DND-41 (cell line): ENCODE measurements at regions not wholly inside any gene's neighbourhood (a gene's known extent, or its start where the extent isn't known, plus 50 kb on each side); places are given as distances from the start of the nearest gene placed in this dataset.

Source experiments
- EZH2 ChIP-seq: IDR thresholded peaks from 3 replicates; pipeline ENCODE4 v1.6.1; 2012; ENCODE audit warnings: borderline replicate concordance, low read depth, mild to moderate bottlenecking, moderate library complexity, low read length, inconsistent platforms; ENCODE audit not compliant: severe bottlenecking
- TF ChIP-seq, protein P1 (sequence below): IDR thresholded peaks from 2 replicates; pipeline ENCODE4 v1.5.1; 2012; ENCODE audit warnings: borderline replicate concordance, low read length, moderate library complexity, mild to moderate bottlenecking; ENCODE audit not compliant: poor library complexity, severe bottlenecking; ENCODE audit errors: extremely low read depth

DNA sequence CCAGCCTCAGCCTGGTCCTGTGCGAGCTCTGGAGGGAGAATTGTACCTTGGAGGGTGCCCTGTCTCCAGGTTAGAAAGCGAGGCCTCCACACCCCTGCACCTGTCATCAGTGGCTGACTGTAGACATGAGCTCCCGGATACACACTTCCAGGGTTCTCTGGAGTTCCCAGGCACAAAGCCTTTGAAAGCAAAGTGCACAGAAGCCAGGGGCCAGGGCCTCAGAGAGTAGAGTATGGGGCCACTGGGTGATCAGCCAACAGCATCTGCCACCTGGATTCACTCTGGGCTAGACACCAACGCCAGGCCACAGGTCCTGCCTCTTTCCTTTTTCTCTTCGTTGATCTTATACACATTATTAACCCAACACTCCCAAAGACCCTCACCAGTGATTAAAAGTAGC is 239.4 kb upstream of the HDAC4 start:
- TF ChIP-seq, protein P1, sequence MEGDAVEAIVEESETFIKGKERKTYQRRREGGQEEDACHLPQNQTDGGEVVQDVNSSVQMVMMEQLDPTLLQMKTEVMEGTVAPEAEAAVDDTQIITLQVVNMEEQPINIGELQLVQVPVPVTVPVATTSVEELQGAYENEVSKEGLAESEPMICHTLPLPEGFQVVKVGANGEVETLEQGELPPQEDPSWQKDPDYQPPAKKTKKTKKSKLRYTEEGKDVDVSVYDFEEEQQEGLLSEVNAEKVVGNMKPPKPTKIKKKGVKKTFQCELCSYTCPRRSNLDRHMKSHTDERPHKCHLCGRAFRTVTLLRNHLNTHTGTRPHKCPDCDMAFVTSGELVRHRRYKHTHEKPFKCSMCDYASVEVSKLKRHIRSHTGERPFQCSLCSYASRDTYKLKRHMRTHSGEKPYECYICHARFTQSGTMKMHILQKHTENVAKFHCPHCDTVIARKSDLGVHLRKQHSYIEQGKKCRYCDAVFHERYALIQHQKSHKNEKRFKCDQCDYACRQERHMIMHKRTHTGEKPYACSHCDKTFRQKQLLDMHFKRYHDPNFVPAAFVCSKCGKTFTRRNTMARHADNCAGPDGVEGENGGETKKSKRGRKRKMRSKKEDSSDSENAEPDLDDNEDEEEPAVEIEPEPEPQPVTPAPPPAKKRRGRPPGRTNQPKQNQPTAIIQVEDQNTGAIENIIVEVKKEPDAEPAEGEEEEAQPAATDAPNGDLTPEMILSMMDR, result no peak
- TF ChIP-seq EZH2, result no peak
